ENCODE measurements at regions not wholly inside any gene's neighbourhood (a gene's known extent, or its start where the extent isn't known, plus 50 kb on each side); places are given as distances from the start of the nearest gene placed in this dataset.

DNA sequence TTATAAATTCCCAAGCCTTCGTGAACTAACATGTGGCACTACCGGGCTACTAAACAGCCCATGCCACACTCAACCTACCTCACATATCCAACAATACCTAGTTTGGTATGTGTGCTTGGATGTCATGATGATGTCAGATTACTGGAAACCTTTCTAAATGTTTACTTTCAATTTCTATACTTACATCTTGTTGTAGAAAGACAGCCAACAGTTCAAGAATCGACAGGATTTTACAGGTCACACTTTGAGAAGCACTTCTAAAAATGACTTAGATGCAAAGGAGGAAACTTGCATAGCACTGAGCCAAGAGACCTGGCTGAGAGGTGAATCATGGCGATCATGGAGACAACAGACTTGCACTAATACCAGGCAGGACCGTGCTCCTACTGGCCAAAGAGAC, 209.9 kb downstream of the COL4A1 start:
- Histone ChIP-seq H2AFZ (ENCODE audit: low read depth, low read length) (no peak overlapping the region), H3K27me3 (ENCODE audit: insufficient read depth, low read length) (no peaks in the 10 kb centered on the region), H3K4me1 (ENCODE audit: insufficient read depth, low read length) (peaks cover 16% of the 10 kb centered on the region), H3K36me3 (ENCODE audit: insufficient read depth, low read length) (no peaks in the 10 kb centered on the region), H3K9me3 (ENCODE audit: low read length) (no peaks in the 10 kb centered on the region), H3K4me3 (ENCODE audit: low read length) (no peak overlapping the region)

GRCh38 chr13:110092831-110093247, 214.1 kb downstream of the COL4A1 start:
- Histone ChIP-seq H3K4me3 (ENCODE audit: low read length) (no peak overlapping the region), H2AFZ (ENCODE audit: low read depth, low read length) (no peak overlapping the region), H3K27me3 (ENCODE audit: insufficient read depth, low read length) (no peaks in the 10 kb centered on the region), H3K4me1 (ENCODE audit: insufficient read depth, low read length) (peaks cover 16% of the 10 kb centered on the region), H3K36me3 (ENCODE audit: insufficient read depth, low read length) (no peaks in the 10 kb centered on the region), H3K9me3 (ENCODE audit: low read length) (no peaks in the 10 kb centered on the region)

DNA sequence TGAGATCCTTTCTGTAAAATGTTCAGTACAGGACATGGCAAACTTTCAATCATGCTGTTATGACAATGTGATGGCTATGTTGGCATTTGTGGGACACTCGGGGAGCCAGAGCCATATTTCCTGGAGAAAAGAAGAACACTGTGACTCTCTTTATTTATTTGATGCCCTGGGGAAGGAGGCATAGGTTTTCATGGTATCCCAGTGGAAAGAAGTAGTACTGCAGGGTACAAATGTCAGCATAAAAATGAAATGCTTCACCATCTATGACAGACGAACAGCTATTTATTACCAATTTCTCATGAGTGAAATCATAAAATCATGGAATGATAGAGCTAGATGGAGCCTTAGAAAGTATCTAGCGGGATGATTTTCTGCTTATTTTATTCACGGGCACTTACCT, 217.1 kb downstream of the COL4A1 start:
- no peaks in the 10 kb centered on the region for H3K27me3 ChIP-seq (ENCODE audit: insufficient read depth, low read length)
- no peaks in the 10 kb centered on the region for H3K9me3 ChIP-seq (ENCODE audit: low read length)

DNA sequence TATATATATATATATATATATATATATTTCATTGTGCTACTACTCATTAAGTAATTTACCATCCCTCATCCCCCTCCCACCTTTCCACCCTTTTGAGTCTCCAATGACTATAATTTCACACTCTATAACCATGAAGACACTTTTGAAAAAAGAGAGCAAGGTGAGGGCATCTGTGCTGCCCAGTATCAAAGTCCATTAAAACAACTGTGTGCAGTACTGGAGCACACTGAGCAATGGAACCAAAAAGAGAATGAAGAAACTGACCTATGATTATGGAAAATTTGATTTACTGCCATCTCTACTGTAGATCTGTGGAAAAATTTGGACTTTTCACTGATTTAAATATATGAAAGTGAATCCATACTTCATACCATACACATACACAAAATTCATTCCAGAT, 217.9 kb downstream of the COL4A1 start:
- Histone ChIP-seq H3K9me3 (ENCODE audit: low read length) (no peaks in the 10 kb centered on the region), H3K36me3 (ENCODE audit: insufficient read depth, low read length) (no peaks in the 10 kb centered on the region), H3K4me1 (ENCODE audit: insufficient read depth, low read length) (peaks cover 7% of the 10 kb centered on the region), H3K4me3 (ENCODE audit: low read length) (no peak overlapping the region), H3K27me3 (ENCODE audit: insufficient read depth, low read length) (no peaks in the 10 kb centered on the region), H2AFZ (ENCODE audit: low read depth, low read length) (no peak overlapping the region)

More for the DNA sequence above, 217.1 kb downstream of the COL4A1 start:
- H3K4me3 ChIP-seq (ENCODE audit: low read length) = no peak overlapping the region
- H2AFZ ChIP-seq (ENCODE audit: low read depth, low read length) = no peak overlapping the region
- H3K4me1 ChIP-seq (ENCODE audit: insufficient read depth, low read length) = peaks cover 13% of the 10 kb centered on the region
- H3K36me3 ChIP-seq (ENCODE audit: insufficient read depth, low read length) = no peaks in the 10 kb centered on the region

DNA sequence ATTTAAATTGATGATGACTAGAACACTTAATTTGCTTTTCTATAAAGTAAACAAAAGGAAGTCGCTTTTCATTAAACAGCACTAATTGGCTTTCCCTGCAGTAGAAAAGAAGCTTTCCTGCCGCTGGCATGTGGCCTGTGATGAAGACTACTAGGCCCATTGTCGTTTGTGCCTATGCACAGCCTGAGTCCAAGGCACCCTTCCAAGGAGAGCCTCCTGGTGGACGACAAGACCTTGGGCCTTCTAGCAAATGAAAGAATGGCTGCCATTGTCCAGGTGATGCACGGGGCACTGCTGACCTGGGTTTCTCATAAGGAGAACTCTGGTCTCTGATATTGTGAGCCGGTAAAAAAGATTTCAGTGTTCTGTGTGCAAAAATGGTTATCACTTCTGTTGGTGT, 233.0 kb downstream of the COL4A1 start:
- Histone ChIP-seq H3K4me3 (ENCODE audit: low read length) (no peak overlapping the region), H3K9me3 (ENCODE audit: low read length) (no peaks in the 10 kb centered on the region), H3K27me3 (ENCODE audit: insufficient read depth, low read length) (no peaks in the 10 kb centered on the region), H3K4me1 (ENCODE audit: insufficient read depth, low read length) (no peaks in the 10 kb centered on the region), H3K36me3 (ENCODE audit: insufficient read depth, low read length) (no peaks in the 10 kb centered on the region), H2AFZ (ENCODE audit: low read depth, low read length) (no peak overlapping the region)

- Histone ChIP-seq H3K4me3 (ENCODE audit: low read length) (no peak overlapping the region), H3K36me3 (ENCODE audit: insufficient read depth, low read length) (no peaks in the 10 kb centered on the region), H2AFZ (ENCODE audit: low read depth, low read length) (no peak overlapping the region), H3K9me3 (ENCODE audit: low read length) (no peaks in the 10 kb centered on the region), H3K27me3 (ENCODE audit: insufficient read depth, low read length) (peaks cover 2% of the 10 kb centered on the region), H3K4me1 (ENCODE audit: insufficient read depth, low read length) (no peaks in the 10 kb centered on the region)
Observed at GRCh38 chr13:110070511-110071120, 236.3 kb downstream of the COL4A1 start.

GRCh38 chr13:110070046-110070445, 236.9 kb downstream of the COL4A1 start:
- Histone ChIP-seq H3K4me3 (ENCODE audit: low read length) (no peak overlapping the region), H3K27me3 (ENCODE audit: insufficient read depth, low read length) (peaks cover 2% of the 10 kb centered on the region)

DNA sequence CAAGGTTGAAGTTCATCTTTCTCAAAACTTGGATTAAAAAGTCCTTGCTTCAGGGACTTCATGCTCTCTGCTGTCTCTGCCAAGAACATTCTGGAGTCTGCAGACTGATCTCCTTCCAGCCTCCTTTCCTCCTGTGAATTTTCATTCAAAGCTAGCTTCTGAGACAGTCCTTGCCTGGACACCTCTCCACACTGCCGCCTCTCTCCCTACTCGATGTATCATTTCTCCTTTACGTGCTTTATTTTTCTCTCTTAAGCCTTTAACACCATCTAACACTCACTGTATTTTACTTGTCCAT, 238.8 kb downstream of the COL4A1 start:
- no peaks in the 10 kb centered on the region for H3K36me3 ChIP-seq (ENCODE audit: insufficient read depth, low read length)
- peaks cover 2% of the 10 kb centered on the region for H3K27me3 ChIP-seq (ENCODE audit: insufficient read depth, low read length)
- H3K4me1 ChIP-seq (ENCODE audit: insufficient read depth, low read length) = no peaks in the 10 kb centered on the region
- no peak overlapping the region for H2AFZ ChIP-seq (ENCODE audit: low read depth, low read length)
- H3K4me3 ChIP-seq (ENCODE audit: low read length) = no peak overlapping the region
- no peaks in the 10 kb centered on the region for H3K9me3 ChIP-seq (ENCODE audit: low read length)

More at GRCh38 chr13:110070046-110070445, 236.9 kb downstream of the COL4A1 start:
- no peak overlapping the region for H2AFZ ChIP-seq (ENCODE audit: low read depth, low read length)
- no peaks in the 10 kb centered on the region for H3K9me3 ChIP-seq (ENCODE audit: low read length)
- no peaks in the 10 kb centered on the region for H3K36me3 ChIP-seq (ENCODE audit: insufficient read depth, low read length)
- H3K4me1 ChIP-seq (ENCODE audit: insufficient read depth, low read length) = no peaks in the 10 kb centered on the region

- no peaks in the 10 kb centered on the region for H3K9me3 ChIP-seq (ENCODE audit: low read length)
- H3K27me3 ChIP-seq (ENCODE audit: insufficient read depth, low read length) = peaks cover 2% of the 10 kb centered on the region
- H3K36me3 ChIP-seq (ENCODE audit: insufficient read depth, low read length) = no peaks in the 10 kb centered on the region
- H3K4me1 ChIP-seq (ENCODE audit: insufficient read depth, low read length) = no peaks in the 10 kb centered on the region
- H3K4me3 ChIP-seq (ENCODE audit: low read length) = no peak overlapping the region
- H2AFZ ChIP-seq (ENCODE audit: low read depth, low read length) = no peak overlapping the region
Observed at GRCh38 chr13:110067355-110068175, 239.4 kb downstream of the COL4A1 start.

DNA sequence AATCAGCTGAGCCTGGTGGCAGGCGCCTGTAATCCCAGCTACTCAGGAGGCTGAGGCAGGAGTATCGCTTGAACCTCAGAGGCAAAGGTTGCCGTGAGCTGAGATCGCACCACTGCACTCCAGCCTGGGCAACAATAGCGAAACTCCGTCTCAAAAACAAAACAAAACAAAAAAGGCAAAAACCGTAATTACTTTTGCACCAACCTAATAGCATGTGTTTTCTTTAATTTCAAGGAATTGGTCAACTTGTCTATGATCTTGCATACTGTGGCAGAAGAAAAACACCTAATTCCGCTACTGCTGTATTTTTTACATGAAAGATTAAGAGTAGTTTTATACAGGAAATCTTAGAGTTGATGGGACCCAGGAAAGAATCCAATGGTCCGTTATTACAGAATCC, 241.2 kb downstream of the COL4A1 start:
- Histone ChIP-seq H3K9me3 (ENCODE audit: low read length) (no peaks in the 10 kb centered on the region), H2AFZ (ENCODE audit: low read depth, low read length) (no peak overlapping the region), H3K27me3 (ENCODE audit: insufficient read depth, low read length) (peaks cover 2% of the 10 kb centered on the region), H3K4me1 (ENCODE audit: insufficient read depth, low read length) (no peaks in the 10 kb centered on the region), H3K36me3 (ENCODE audit: insufficient read depth, low read length) (no peaks in the 10 kb centered on the region), H3K4me3 (ENCODE audit: low read length) (no peak overlapping the region)

GRCh38 chr13:110063490-110064421, 243.2 kb downstream of the COL4A1 start:
- Histone ChIP-seq H3K4me3 (ENCODE audit: low read length) (no peak overlapping the region), H3K27me3 (ENCODE audit: insufficient read depth, low read length) (peaks cover 2% of the 10 kb centered on the region), H2AFZ (ENCODE audit: low read depth, low read length) (no peak overlapping the region)

GRCh38 chr13:110062777-110063442, 244.0 kb downstream of the COL4A1 start:
- Histone ChIP-seq H3K9me3 (ENCODE audit: low read length) (no peaks in the 10 kb centered on the region), H3K4me1 (ENCODE audit: insufficient read depth, low read length) (no peaks in the 10 kb centered on the region), H3K4me3 (ENCODE audit: low read length) (no peak overlapping the region), H2AFZ (ENCODE audit: low read depth, low read length) (no peak overlapping the region), H3K36me3 (ENCODE audit: insufficient read depth, low read length) (no peaks in the 10 kb centered on the region), H3K27me3 (ENCODE audit: insufficient read depth, low read length) (no peaks in the 10 kb centered on the region)

More at GRCh38 chr13:110063490-110064421, 243.2 kb downstream of the COL4A1 start:
- no peaks in the 10 kb centered on the region for H3K4me1 ChIP-seq (ENCODE audit: insufficient read depth, low read length)
- H3K36me3 ChIP-seq (ENCODE audit: insufficient read depth, low read length) = no peaks in the 10 kb centered on the region
- no peaks in the 10 kb centered on the region for H3K9me3 ChIP-seq (ENCODE audit: low read length)

Measured in neuron (in vitro differentiated cells).